Cardiac septum (tissue), 1 donor: ENCODE measurements at regions not wholly inside any gene's neighbourhood (a gene's known extent, or its start where the extent isn't known, plus 50 kb on each side); places are given as distances from the start of the nearest gene placed in this dataset.
A peak's percentile ranks its signal among the peaks of the same experiment; 100 is the strongest.

Experiments
- DNase-seq: peaks from one replicate; pipeline ENCODE4 v3.0.0-alpha.2; 2020; ENCODE audit warnings: low spot score
- intact Hi-C: fragments of 100-400 bp; cut with DNase I; formaldehyde crosslinking; loops from one replicate; pipeline ENCODE4 v1.14.0; 2022
- donor health status: DM: no; HTN: no; CAD: no.

GRCh38 chr2:191554240-191554639 lies 123.7 kb upstream of the NABP1 start:
- intact Hi-C loops: loop anchor here (2.0 kb wide), 1 partner anchor 609 kb away; no protein-coding TSS in a partner anchor
- no peak for DNase-seq

DNA sequence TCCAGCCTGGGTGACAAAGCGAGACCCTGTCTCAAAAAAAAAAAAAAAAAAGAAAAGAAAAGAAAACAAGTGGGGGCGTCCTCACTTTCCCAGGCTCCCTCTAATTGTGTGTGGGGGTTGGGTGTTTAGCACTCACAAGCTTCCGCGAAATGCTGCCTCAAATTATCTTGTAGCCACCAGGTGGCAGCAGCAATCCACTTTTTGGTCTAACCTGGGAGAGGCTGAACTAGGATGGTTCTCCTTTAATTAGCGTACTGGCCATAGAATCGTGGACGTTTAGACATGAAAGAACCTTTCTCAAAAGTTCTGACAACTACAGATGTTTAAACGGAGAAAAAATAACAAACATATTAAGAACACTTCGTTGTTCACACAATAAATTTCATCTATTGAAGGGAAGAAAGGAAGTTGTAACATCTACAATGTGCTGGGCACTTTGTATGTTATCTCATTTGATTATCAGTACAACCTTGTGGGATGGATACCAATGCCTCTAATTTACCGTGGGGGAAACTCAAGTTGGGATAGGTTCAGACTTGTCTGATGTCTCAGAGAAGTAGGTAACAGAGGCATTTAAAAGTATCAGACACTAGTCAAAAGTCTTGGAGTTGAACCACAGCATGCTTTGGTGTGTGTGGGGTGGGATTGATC lies 122.7 kb upstream of the NABP1 start:
- intact Hi-C loops: loop anchor here (2.0 kb wide), 1 partner anchor 608 kb away; no protein-coding TSS in a partner anchor
- peak; percentile 85 for DNase-seq

DNA sequence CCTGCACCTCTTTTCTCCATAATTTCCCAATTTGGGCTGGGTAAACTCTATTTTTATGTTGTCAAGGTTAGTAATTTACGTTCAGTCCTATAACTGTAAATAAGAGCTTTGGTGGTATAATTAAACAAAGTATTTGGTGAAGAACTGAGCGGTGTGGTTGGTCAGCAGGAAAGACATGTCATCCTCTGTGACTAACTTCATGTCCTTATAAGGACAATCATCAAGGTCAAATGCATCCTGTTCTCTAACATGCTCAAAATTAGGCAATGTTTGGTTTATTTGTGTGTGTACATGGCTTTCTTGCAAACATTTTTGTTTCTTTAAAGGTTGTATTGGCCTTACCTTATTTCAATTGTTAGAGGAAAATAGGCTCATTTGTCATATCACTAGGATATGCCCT lies 121.5 kb upstream of the NABP1 start:
- no peak for DNase-seq
- intact Hi-C loops: no loop called here

DNA sequence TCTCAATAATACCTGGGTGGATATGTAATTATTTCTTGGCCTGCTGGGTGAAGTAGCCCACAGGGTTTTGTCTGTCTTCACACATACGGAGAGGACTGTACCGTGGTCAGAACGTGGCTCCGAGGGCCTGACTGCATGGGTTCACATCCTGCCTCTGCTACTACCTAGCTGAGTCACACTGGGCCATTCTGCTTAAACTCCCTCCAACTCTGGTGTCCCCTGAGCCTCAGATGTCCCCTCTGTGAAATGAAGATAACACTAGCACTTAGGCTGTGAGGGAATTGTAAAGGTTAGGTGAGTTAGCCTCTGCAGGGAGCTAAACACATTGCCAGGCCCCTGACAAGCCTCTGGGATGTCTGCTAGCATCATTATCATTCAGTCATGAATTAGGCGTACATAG lies 120.1 kb upstream of the NABP1 start:
- intact Hi-C loops: no loop called here
- no peak for DNase-seq

GRCh38 chr2:191559569-191559968 lies 118.4 kb upstream of the NABP1 start:
- DNase-seq: no peak
- intact Hi-C loops: no loop called here

DNA sequence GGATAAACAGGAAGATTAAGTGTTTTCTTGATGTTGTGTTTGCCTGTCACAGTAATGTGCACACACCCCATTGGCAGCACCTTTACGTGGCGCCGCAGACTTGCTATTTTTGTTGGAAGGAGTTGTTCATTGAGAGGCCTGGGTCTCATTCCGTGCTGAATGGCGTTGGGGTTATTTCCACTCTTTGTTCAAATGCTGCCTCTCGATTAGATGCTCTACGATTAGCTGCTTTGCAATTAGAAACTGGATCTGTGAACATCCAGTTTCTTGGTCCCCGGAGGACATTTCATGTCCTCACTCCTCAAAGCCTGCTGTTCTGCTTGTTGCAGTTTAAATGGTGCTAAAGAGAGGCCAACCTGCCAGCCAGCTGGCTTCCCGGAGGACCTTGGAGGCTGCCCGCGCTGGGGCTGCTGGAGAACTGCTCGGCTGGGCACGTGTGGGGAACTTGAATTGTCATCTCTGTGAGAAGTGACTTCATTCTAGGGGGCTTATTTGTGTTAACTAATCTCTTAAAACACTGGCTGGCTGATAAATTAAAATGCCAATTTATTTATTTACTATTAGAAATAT lies 117.4 kb upstream of the NABP1 start:
- intact Hi-C loops: no loop called here
- DNase-seq: no peak

DNA sequence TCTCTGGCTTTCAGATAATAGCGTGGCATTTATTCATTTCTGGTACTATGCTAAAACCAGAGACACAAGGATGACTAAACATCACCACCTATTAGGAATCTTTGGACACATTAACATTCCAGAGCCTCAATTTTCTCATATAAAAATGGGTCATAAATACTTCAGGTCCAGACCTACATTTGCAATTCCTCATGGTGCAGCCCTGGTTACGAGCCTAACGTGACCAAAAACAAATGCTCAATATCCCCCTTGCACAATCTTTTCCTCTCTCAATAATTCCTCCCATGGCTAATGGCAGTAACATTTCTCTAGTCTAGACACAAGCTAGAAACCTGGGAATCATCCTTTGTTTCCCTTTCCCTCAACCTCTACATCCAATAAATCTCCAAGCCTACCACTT lies 112.8 kb upstream of the NABP1 start:
- intact Hi-C loops: no loop called here
- no peak for DNase-seq

GRCh38 chr2:191565647-191566198 lies 112.2 kb upstream of the NABP1 start:
- DNase-seq: no peak
- intact Hi-C loops: loop anchor here (2.0 kb wide), 1 partner anchor 127 kb away; no protein-coding TSS in a partner anchor

- intact Hi-C loops: loop anchor here (2.0 kb wide), 1 partner anchor 126 kb away; no protein-coding TSS in a partner anchor
These were observed 111.6 kb upstream of the NABP1 start for GRCh38 chr2:191566344-191566743.

GRCh38 chr2:191567206-191567605 lies 110.7 kb upstream of the NABP1 start:
- DNase-seq: no peak
- intact Hi-C loops: loop anchor here (2.0 kb wide), 1 partner anchor 126 kb away; no protein-coding TSS in a partner anchor

More at GRCh38 chr2:191566344-191566743, 111.6 kb upstream of the NABP1 start:
- no peak for DNase-seq

DNA sequence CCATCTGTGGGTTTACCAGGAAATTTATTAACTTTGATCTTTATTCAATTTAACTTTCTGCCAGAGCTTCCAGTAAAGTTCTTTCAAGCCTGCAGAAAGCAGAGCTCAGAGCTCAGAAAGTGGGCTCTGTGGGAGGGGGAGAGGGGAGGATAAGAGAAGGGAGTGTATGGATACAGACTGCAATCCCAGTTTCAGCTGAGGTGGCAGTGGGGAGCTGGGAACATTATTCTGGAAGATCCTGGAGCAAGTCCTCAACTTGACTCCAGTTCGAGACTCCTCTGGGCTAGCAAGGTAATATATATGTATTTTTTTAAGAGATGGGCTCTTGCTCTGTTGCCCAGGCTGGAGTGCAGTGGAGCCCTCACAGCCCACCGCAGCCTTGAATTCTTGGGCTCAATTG lies 108.9 kb upstream of the NABP1 start:
- intact Hi-C loops: no loop called here
- DNase-seq: no peak

DNA sequence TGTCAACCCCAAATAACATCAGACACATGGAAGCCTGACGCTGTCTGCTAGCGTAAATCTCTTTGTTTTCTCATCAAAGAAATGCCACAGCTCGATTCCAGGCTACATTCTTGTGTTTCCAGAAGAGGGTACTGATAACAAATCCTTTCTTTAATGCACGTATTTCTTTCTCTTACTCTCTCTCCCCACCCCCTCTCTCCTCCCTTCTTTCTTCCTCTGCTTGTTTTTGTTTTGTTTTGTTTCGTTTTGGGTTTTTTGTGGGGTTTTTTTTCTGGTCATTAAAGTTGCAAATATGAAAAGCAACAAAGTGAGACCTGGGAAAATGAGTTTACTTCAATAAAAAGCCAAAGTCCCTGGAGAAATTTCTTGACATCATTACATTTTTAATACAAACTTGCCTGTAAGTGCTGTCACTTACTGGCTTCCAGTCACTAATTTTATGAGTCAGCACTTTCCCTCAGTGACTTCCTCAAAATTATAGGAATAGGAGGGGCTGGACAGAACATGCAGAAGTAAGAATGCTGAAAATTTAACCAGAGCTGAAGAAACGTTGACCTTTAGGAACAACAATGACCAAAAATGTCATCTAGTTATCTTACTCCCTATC lies 106.7 kb upstream of the NABP1 start:
- intact Hi-C loops: no loop called here
- DNase-seq: no peak

GRCh38 chr2:191572319-191572718 lies 105.6 kb upstream of the NABP1 start:
- no peak for DNase-seq
- intact Hi-C loops: no loop called here

- intact Hi-C loops: no loop called here
- DNase-seq: no peak
These were observed 104.7 kb upstream of the NABP1 start for GRCh38 chr2:191573216-191573615.

DNA sequence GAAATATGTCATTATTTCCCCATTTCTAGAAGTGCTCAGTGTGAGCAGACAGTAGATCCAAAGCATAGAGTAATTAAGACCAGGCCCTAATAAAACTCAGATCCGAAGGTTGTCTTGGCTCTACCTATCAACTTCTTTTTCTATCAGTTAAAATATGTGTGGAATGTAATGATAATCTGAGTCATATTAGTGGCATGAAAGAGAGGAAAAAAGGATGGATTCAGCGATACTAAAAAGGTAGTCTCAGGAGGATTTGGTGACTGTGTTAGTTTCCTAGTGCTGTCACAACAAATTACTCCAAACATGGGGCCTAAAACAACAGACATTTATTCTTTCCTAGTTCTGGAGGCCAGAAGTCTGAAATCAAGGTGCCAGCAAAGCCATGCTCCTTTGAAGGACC lies 103.7 kb upstream of the NABP1 start:
- intact Hi-C loops: no loop called here
- no peak for DNase-seq

DNA sequence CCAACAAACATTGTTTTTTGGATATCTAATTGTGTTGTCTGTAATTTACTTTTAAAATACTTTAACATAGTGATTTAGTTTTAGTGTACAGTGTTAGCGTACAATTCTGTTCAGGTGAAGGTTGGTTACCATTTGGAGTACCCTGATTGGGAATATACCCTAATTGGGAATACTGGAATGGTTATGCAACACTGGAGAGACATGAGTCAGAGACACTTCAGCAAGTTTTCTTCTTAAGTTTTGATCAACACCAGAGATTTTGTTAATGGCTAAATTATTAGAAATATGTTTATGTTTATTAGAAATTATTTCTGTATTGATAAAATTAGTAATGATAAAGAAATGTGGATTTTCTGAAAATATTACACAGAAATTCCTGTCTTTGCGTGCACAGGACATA lies 100.3 kb upstream of the NABP1 start:
- no peak for DNase-seq
- intact Hi-C loops: no loop called here

DNA sequence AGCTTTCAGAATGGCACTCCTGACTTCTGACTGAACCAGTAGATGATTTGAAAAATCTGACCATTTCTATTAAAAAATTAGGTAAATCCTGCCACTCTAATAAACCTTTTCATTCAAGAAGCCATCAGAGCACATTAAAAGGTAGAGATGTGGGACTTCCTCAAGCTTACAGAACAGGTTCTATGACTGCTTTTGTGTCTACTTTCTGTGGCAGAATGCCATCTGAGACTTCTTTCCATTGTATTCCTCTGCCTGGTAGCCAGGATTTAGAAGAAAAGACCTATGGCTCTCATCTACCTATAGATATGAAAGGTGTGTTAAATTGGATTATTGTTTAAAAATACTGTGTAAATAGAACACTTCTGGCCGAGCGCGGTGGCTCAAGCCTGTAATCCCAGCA lies 99.9 kb upstream of the NABP1 start:
- DNase-seq: no peak
- intact Hi-C loops: no loop called here

- intact Hi-C loops: no loop called here
- DNase-seq: no peak
These were observed 97.4 kb upstream of the NABP1 start for GRCh38 chr2:191580581-191580980.

DNA sequence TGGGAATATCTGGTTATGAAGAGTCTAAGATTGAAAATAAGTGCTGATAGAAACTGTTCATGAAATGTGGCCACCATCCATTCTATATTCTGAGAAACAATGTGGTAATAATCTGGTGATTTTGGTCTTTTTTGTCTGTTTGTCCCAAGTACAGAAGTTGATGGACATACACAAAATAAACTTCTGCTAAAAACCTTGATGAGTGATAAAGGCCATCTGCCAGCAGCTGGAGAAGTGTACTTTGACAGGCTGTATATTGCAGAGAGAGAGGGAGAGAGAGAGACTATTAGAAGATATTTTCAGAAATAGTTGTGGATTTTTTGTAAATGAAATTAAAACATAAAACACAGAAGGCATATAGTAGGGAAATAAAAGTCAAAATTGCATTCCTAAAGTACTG lies 96.9 kb upstream of the NABP1 start:
- DNase-seq: no peak
- intact Hi-C loops: no loop called here

- DNase-seq: no peak
- intact Hi-C loops: no loop called here
These were observed 95.6 kb upstream of the NABP1 start for GRCh38 chr2:191582355-191582754.

DNA sequence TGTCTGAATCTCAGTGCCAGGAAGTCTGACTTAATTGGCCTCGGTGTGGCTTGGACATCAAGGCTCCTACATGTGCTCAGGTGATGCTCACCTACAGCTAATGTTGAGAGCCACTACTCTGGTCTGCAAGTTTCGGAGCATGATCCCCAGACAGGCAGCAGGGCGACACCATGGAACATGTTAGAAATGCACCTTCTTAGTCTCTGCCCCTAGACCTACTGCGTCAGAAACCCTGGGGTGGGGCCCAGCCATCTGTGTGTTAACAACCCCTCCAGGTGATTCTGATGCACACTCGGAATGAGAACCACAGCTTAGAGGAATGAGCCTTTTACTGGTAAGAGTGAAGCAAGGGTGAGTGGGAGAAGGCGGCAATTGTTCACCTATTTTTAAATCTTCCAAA lies 86.9 kb upstream of the NABP1 start:
- intact Hi-C loops: no loop called here
- DNase-seq: no peak
